HG03175 (cell line): ENCODE measurements at regions not wholly inside any gene's neighbourhood (a gene's known extent, or its start where the extent isn't known, plus 50 kb on each side); places are given as distances from the start of the nearest gene placed in this dataset.
"Not testable (repeated sequence)": the region's sequence is repeated elsewhere in the genome, so short reads cannot be mapped to it uniquely, and the experiment has no call there.

Experiments used
- ATAC-seq: cut with Tn5 transposase; IDR thresholded peaks from one replicate; pipeline ENCODE4 v1.9.1; 2021; ENCODE audit warnings: mild to moderate bottlenecking, moderate library complexity; ENCODE audit not compliant: unreplicated experiment

DNA sequence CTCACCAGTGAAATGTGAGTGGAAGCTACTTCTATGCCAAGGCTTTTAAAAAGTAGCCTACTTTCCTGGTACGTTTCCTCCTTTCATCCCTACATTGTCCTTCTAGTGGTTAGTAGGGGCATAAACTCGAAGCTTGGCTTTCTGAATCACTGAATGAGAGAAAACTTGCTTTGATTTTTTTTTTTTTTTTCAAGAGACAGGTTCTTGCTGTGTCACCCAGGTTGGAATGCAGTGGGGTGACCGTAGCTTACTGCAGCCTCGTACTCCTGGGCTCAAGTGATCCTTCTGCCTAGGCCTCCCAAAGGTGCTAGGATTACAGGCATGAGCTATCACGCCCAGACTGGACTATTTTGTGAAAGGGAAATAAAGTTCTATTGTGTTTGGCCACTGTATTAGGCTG is 89.1 kb upstream of the IGFBP7 start:
- no peak for ATAC-seq

- no peak for ATAC-seq
Observed at GRCh38 chr4:57195622-57196021, 85.4 kb upstream of the IGFBP7 start.

DNA sequence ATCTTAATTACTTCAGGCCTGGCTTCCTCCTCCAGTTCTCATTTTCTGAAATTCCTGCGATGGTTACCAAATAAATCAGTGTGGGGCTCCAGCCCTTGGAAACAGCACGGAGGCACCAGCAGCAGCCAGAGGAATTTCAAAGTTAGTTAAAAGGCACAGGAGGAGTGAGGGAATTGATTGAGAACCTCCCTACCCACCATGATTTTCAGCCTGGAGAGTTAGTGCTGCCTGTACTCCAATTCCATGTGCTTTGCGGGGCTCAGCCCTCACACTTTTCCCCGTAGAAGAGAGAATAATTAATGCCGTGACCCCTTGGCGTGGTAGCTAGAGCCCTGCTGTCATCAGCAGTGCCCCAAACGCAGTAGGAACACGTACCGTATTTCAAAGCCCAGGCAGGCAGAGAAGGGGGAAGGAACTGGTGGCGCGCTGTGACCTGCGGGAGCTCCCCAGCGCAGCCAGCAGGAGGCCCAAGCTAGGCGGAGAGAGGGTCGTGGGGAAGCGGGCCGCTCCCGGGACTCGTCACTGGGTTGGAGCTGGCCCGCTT is 84.0 kb upstream of the IGFBP7 start:
- ATAC-seq: no peak

- no peak for ATAC-seq
Observed at GRCh38 chr4:57193209-57193810, 83.1 kb upstream of the IGFBP7 start.

DNA sequence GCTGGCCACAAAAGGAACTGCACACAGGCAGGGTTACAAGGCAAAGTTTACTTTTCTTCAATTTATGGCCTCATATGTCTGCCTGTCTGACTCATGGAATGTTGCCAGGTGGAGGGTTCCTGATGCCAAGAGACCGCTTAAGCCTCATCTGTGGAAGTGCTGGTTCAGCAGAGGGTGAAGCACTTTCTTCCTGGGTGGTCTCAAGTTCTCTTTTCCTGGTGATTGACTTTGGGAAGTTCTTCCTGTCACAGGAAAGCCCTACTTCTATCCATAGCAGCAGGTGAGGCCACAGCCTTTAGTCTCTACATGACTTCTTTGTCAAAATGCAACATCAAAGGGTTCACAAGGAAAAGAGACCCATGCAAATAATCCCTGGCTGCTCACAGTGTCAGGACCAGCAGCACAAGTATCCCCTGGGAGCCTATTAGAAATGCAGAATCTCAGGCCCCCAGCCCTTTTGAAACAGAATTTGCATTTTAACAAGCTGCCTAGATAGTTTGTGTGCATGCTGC is 81.4 kb upstream of the IGFBP7 start:
- ATAC-seq: no peak

- ATAC-seq: peak; percentile 56
Observed at GRCh38 chr4:57190601-57191481, 80.7 kb upstream of the IGFBP7 start.

GRCh38 chr4:57187246-57187645 is 77.1 kb upstream of the IGFBP7 start:
- ATAC-seq: no peak

DNA sequence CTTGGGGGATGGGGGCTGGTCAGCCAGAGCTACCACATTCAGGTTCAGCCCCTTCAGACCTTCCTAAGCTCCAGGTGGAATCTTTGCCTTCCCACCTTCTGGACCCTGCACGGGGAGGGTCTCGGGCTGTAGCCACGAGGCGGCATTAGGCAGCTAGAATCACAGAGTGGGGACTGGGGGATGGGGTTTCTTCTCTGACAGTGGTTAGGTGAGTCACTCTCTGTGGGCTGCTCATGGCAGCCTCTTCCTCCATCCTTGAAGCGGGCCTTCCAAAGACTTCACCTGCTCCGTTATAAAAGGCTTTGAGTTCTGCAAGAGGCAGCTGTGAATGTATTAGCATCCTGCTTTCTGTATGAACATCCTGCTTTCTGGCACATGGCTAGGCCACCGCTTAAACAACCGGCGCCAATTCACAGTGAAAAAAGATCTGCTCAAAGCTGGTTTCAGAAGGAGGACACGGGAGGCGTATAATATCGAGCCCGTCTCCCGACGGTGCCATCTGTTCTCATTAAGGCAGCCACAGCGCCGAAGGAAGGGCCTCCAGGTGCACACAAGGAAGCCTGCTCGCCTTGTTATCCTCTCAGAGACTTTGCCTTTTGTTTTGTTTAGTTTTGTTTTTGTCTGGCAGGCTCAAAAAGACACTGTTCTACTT is 74.3 kb upstream of the IGFBP7 start:
- no peak for ATAC-seq

- ATAC-seq: no peak
Observed at GRCh38 chr4:57182132-57182874, 72.1 kb upstream of the IGFBP7 start.

DNA sequence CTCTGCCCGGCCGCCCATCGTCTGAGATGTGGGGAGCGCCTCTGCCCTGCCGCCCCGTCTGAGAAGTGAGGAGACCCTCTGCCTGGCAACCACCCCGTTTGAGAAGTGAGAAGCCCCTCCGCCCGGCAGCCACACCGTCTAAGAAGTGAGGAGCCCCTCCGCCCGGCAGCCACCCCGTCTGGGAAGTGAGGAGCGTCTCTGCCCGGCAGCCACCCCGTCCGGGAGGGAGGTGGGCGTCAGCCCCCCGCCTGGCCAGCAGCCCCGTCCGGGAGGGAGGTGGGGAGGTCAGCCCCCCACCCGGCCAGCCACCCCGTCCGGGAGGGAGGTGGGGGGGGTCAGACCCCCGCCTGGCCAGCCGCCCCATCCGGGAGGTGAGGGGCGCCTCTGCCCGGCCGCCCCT is 63.0 kb upstream of the IGFBP7 start:
- not testable (repeated sequence) for ATAC-seq

GRCh38 chr4:57172065-57172464 is 61.9 kb upstream of the IGFBP7 start:
- no peak for ATAC-seq

DNA sequence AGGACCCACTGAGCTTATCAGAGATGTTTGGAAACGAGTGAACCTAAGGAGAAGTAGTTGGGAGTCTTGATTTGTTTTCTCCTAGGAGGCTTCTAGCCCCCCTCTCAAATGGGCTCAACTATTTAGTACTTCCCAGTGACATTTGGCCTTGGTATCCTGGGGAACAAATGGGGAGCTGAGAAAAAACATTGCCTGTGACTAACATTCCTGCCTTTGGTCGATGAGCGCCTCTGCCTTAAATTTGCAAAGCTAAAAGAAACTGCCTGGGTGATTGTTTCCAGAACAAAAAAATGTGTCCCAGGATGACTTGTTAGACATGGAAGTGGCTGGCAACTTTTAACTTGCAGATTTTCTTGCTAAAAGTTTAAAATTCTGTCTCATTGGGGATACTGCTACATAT is 58.8 kb upstream of the IGFBP7 start:
- ATAC-seq: no peak

DNA sequence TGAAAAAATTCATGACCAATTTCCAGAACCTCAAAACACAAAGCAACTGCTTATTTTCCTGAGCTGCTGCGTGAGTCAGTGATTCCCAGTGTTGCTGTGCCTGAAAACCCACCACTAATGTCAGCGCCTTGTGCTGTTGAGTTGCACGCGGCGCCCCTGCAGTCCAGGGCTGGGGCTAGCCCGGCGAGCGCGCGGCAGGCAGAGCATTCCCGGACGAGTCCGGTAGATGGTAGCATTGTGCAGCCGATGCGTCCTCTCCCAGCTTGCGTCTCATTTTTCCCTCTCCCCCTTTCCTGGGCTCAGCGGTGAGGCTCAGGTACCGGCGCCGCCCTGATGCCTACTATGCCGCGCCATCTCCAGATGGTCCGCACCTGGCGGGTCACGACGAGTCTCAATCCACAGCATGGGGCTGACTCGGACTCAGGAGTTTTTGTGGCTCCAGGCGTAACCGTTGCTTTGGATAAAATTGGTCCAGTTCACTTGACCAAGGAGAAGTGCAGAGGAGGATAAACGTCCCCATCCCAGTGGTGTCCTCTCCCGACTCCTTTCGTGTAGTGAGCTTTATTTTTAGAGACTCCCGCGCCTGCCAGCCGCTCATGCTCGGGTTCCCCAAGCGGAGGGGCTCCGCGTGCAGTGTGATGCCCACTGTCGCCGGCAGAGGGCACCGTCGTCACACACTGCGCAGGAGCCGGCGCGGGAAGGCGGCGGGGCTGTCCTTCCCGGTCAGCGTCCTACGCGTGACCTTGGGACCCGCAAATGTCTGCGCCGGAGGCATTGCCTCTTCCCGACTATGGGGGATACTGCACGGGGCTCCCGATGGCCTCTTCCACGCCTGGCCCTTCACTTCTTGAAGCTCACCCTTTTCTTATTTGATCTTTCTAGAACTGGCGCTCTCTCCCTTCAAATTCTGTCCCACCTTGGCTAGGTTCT is 53.6 kb upstream of the IGFBP7 start:
- ATAC-seq: peak; percentile 96

DNA sequence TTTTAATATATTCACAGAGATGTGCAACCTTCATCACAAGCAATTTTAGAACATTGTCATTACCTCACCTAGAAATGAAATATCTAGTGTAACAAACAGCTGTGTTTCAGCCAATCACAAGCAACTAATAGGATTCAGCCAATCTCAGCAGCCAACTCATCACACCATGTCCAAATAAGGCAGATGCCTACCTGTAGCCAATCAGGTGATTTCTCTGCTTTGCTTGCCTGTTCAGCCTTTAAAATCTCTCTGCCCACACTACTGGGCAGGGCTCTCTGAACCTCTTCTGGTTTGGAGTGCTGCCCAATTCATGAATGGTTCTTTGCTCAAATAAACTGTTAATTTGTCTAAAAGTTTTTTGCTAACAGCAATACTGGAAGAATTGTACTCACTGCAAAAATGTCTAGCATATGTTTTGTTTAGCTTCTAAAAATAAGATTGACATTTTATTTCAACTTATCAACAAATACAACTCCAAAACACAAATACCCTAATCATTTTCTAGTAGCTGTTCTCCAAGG is 52.4 kb upstream of the IGFBP7 start:
- ATAC-seq: no peak
